K562 (cell line): ENCODE measurements at regions not wholly inside any gene's neighbourhood (a gene's known extent, or its start where the extent isn't known, plus 50 kb on each side); places are given as distances from the start of the nearest gene placed in this dataset.

ENCODE experiments used
- ARID3A ChIP-seq: IDR thresholded peaks from 2 replicates; pipeline ENCODE4 v1.6.1; 2012; ENCODE audit warnings: low read depth, low read length, improper control_type of control experiment, borderline replicate concordance
- ATF3 ChIP-seq, 2 experiments: fragments of 450-650 bp in 1 of 2; sonication (generic) in 1 of 2; formaldehyde crosslinking in 1 of 2; IDR thresholded peaks in 1 of 2; conservative IDR thresholded peaks in 1 of 2; 2 replicates each; pipeline versions ENCODE4 v1.6.1 to v1.8.1; 2016 to 2023; ENCODE audit warnings: mild to moderate bottlenecking in 2 of 2, moderate library complexity in 2 of 2, inconsistent platforms in 1 of 2, missing genetic modification reagents in 1 of 2
- ELF1 ChIP-seq: fragments of 200-800 bp; sonication (Bioruptor generic); IDR thresholded peaks from 2 replicates; pipeline ENCODE4 v1.6.1; 2016; ENCODE audit warnings: missing genetic modification characterization, missing compliant biosample characterization
- FOXP1 ChIP-seq: sonication (generic); formaldehyde crosslinking; IDR thresholded peaks from 2 replicates; pipeline ENCODE4 v1.8.0; 2022; ENCODE audit warnings: mild to moderate bottlenecking, missing genetic modification reagents
- HDAC2 ChIP-seq: fragments of 450-650 bp; IDR thresholded peaks from 2 replicates; pipeline ENCODE4 v1.6.1; 2016; ENCODE audit warnings: mild to moderate bottlenecking
- HDAC6 ChIP-seq: IDR thresholded peaks from 2 replicates; pipeline ENCODE4 v1.6.1; 2012; ENCODE audit warnings: low read depth, mild to moderate bottlenecking, control low read depth, inconsistent platforms, low read length, moderate library complexity
- HNRNPL ChIP-seq: fragments of 200-400 bp; formaldehyde crosslinking; IDR thresholded peaks from 2 replicates; pipeline ENCODE4 v1.6.1; 2017; ENCODE audit warnings: low read depth, mild to moderate bottlenecking, low read length
- KDM1A ChIP-seq, 2 experiments: fragments of 450-650 bp; IDR thresholded peaks; 2 replicates each; pipeline ENCODE4 v1.6.1; 2016; ENCODE audit warnings: mild to moderate bottlenecking in 2 of 2
- MAX ChIP-seq: sonication (generic); formaldehyde crosslinking; IDR thresholded peaks from 2 replicates; pipeline ENCODE4 v1.9.0; 2022; ENCODE audit warnings: mild to moderate bottlenecking, missing genetic modification reagents
- MCM3 ChIP-seq: fragments of 450-650 bp; IDR thresholded peaks from 2 replicates; pipeline ENCODE4 v1.6.1; 2016
- MXD1 ChIP-seq: fragments of 250-450 bp; sonication (Bioruptor Pico); IDR thresholded peaks from 2 replicates; pipeline ENCODE4 v1.8.0; 2021; ENCODE audit warnings: borderline replicate concordance, mild to moderate bottlenecking, moderate library complexity; ENCODE audit not compliant: poor library complexity, severe bottlenecking
- SIN3A ChIP-seq, 2 experiments: fragments of 150-350 bp in 1 of 2; IDR thresholded peaks; 2 replicates each; pipeline ENCODE4 v1.6.1; 2011 to 2016; ENCODE audit warnings: borderline replicate concordance in 2 of 2, low read depth in 2 of 2, low read length in 2 of 2, mild to moderate bottlenecking in 2 of 2, moderate library complexity in 2 of 2; ENCODE audit not compliant: control insufficient read depth in 1 of 2
- SIX5 ChIP-seq, 2 experiments: IDR thresholded peaks; 2 replicates each; pipeline ENCODE4 v1.6.1; 2011; ENCODE audit warnings: low read length in 2 of 2, borderline replicate concordance in 1 of 2, low read depth in 1 of 2, mild to moderate bottlenecking in 1 of 2, moderate library complexity in 1 of 2; ENCODE audit not compliant: insufficient read depth in 1 of 2
- SMARCA5 ChIP-seq: fragments of 450-650 bp; IDR thresholded peaks from 2 replicates; pipeline ENCODE4 v1.6.1; 2016
- SNIP1 ChIP-seq: fragments of 450-650 bp; IDR thresholded peaks from 2 replicates; pipeline ENCODE4 v1.7.1; 2017; ENCODE audit warnings: low read depth, mild to moderate bottlenecking
- ZNF197 ChIP-seq: fragments of 200-800 bp; sonication (Bioruptor generic); IDR thresholded peaks from 2 replicates; pipeline ENCODE4 v1.6.1; 2016; ENCODE audit warnings: low read depth, missing genetic modification characterization, missing compliant biosample characterization
- ZNF23 ChIP-seq: fragments of 250-450 bp; sonication (Bioruptor Pico); IDR thresholded peaks from 2 replicates; pipeline ENCODE4 v1.4.0; 2020; ENCODE audit warnings: mild to moderate bottlenecking

GRCh38 chr6:26234421-26235301, 130.3 kb upstream of the BTN3A2 start (continued):
- TF ChIP-seq ZNF23, result no peak; the same call in 1 of the 2 replicates
- TF ChIP-seq SIN3A (IDR thresholded peaks at IDR 0.05; ENCODE audit: borderline replicate concordance in 2 of 2, control insufficient read depth in 1 of 2, low read depth in 2 of 2, low read length in 2 of 2), result peak in 1 of 2 experiments; percentile 66; a peak in 2 of 4 replicates
- peak; percentile 57; the same call in 1 of the 2 replicates for TF ChIP-seq FOXP1 (CRISPR knock-in tag)
- TF ChIP-seq MAX (CRISPR knock-in tag), result 0 out of 2 replicates have a peak, but pooled peaks have one; percentile 49
- no peak for TF ChIP-seq ELF1
- peak; percentile 45; the same call in 1 of the 2 replicates for TF ChIP-seq ZNF197
- TF ChIP-seq SMARCA5, result no peak
- TF ChIP-seq HDAC2, result peak; percentile 75; the same call in 1 of the 2 replicates
- peak; percentile 28; the same call in 1 of the 2 replicates for TF ChIP-seq HNRNPL
- TF ChIP-seq MXD1, result no peak
- TF ChIP-seq SIX5 (IDR thresholded peaks at IDR 0.05; ENCODE audit: borderline replicate concordance in 1 of 2, insufficient read depth in 1 of 2, low read depth in 1 of 2, low read length in 2 of 2), result no peak
- TF ChIP-seq HDAC6, result 0 out of 2 replicates have a peak, but pooled peaks have one; percentile 11
- TF ChIP-seq SNIP1, result no peak
- no peak for TF ChIP-seq ARID3A
- no peak for TF ChIP-seq ATF3 (IDR thresholded peaks at IDR 0.05)
- peak; percentile 90 for TF ChIP-seq ATF3 (CRISPR knock-in tag; conservative IDR thresholded peaks at IDR 0.05)
- TF ChIP-seq MCM3, result no peak
- TF ChIP-seq KDM1A (IDR thresholded peaks at IDR 0.05), result peak; percentile 9 to 71; a peak in 2 of 4 replicates
